Endothelial cell (in vitro differentiated cells): ENCODE measurements at regions not wholly inside any gene's neighbourhood (a gene's known extent, or its start where the extent isn't known, plus 50 kb on each side); places are given as distances from the start of the nearest gene placed in this dataset.

Experiments used
- DNase-seq: peaks from one replicate; pipeline ENCODE4 v3.0.0; 2021; ENCODE audit warnings: low spot score
- H3K27ac Mint-ChIP-seq: one replicate; pipeline ENCODE4 v1.8.0; 2021; ENCODE audit warnings: mixed read lengths, inconsistent platforms; ENCODE audit not compliant: unreplicated experiment
- H3K27me3 Mint-ChIP-seq: one replicate; pipeline ENCODE4 v1.8.0; 2021; ENCODE audit warnings: mild to moderate bottlenecking, moderate library complexity, mixed read lengths, inconsistent platforms; ENCODE audit not compliant: unreplicated experiment
- H3K36me3 Mint-ChIP-seq: one replicate; pipeline ENCODE4 v1.8.0; 2021; ENCODE audit warnings: mild to moderate bottlenecking, low read depth, mixed read lengths, inconsistent platforms; ENCODE audit not compliant: unreplicated experiment
- H3K4me1 Mint-ChIP-seq: one replicate; pipeline ENCODE4 v1.8.0; 2021; ENCODE audit warnings: mild to moderate bottlenecking, mixed read lengths, inconsistent platforms; ENCODE audit not compliant: unreplicated experiment
- H3K4me3 Mint-ChIP-seq: one replicate; pipeline ENCODE4 v1.8.0; 2021; ENCODE audit warnings: mild to moderate bottlenecking, mixed read lengths, inconsistent platforms; ENCODE audit not compliant: unreplicated experiment
- H3K9me3 Mint-ChIP-seq: one replicate; pipeline ENCODE4 v1.8.0; 2021; ENCODE audit warnings: mixed read lengths, inconsistent platforms; ENCODE audit not compliant: unreplicated experiment
- CTCF ChIP-seq: fragments of 200-600 bp; sonication (generic); IDR thresholded peaks from one replicate; pipeline ENCODE4 v1.5.0; 2021; ENCODE audit warnings: antibody characterized with exemption; ENCODE audit not compliant: unreplicated experiment

GRCh38 chr3:158911586-158911985 is 109.7 kb downstream of the MFSD1 start:
- Mint-ChIP-seq H3K4me1 (no peaks in the 10 kb centered on the region), H3K27ac (no peak overlapping the region), H3K27me3 (no peaks in the 10 kb centered on the region)

GRCh38 chr3:158912188-158912587 is 110.3 kb downstream of the MFSD1 start:
- peak; percentile 49 for TF ChIP-seq CTCF
- H3K36me3 Mint-ChIP-seq, result no peaks in the 10 kb centered on the region

More at GRCh38 chr3:158911586-158911985, 109.7 kb downstream of the MFSD1 start:
- TF ChIP-seq CTCF, result no peak
- H3K9me3 Mint-ChIP-seq, result no peaks in the 10 kb centered on the region
- no peaks in the 10 kb centered on the region for H3K36me3 Mint-ChIP-seq
- H3K4me3 Mint-ChIP-seq, result no peak overlapping the region
- DNase-seq, result no peak

GRCh38 chr3:158912621-158913020 is 110.8 kb downstream of the MFSD1 start:
- Mint-ChIP-seq H3K27ac (no peak overlapping the region), H3K36me3 (no peaks in the 10 kb centered on the region), H3K4me3 (no peak overlapping the region), H3K27me3 (no peaks in the 10 kb centered on the region), H3K4me1 (no peaks in the 10 kb centered on the region), H3K9me3 (no peaks in the 10 kb centered on the region)
- no peak for DNase-seq
- TF ChIP-seq CTCF, result no peak

More at GRCh38 chr3:158912188-158912587, 110.3 kb downstream of the MFSD1 start:
- no peaks in the 10 kb centered on the region for H3K9me3 Mint-ChIP-seq
- DNase-seq, result no peak
- H3K4me1 Mint-ChIP-seq, result no peaks in the 10 kb centered on the region
- no peaks in the 10 kb centered on the region for H3K27me3 Mint-ChIP-seq
- H3K4me3 Mint-ChIP-seq, result no peak overlapping the region
- no peak overlapping the region for H3K27ac Mint-ChIP-seq

GRCh38 chr3:158916111-158916510 is 114.3 kb downstream of the MFSD1 start:
- H3K9me3 Mint-ChIP-seq, result no peaks in the 10 kb centered on the region
- H3K27me3 Mint-ChIP-seq, result no peaks in the 10 kb centered on the region
- H3K4me3 Mint-ChIP-seq, result no peak overlapping the region

GRCh38 chr3:158918008-158918407 is 116.2 kb downstream of the MFSD1 start:
- peak; percentile 65 for TF ChIP-seq CTCF
- Mint-ChIP-seq H3K9me3 (no peaks in the 10 kb centered on the region), H3K4me1 (peaks cover 3% of the 10 kb centered on the region), H3K27ac (peak overlapping the region; percentile 45), H3K27me3 (no peaks in the 10 kb centered on the region), H3K36me3 (no peaks in the 10 kb centered on the region), H3K4me3 (no peak overlapping the region)
- DNase-seq, result peak; percentile 69

More at GRCh38 chr3:158916111-158916510, 114.3 kb downstream of the MFSD1 start:
- Mint-ChIP-seq H3K27ac (no peak overlapping the region), H3K4me1 (peaks cover 3% of the 10 kb centered on the region), H3K36me3 (no peaks in the 10 kb centered on the region)
- no peak for TF ChIP-seq CTCF
- DNase-seq, result no peak
